Fibroblast of peridontal ligament (primary cell): ENCODE measurements at regions not wholly inside any gene's neighbourhood (a gene's known extent, or its start where the extent isn't known, plus 50 kb on each side); places are given as distances from the start of the nearest gene placed in this dataset.

ENCODE experiments used
- DNase-seq: peaks from one replicate; pipeline ENCODE4 v3.0.0-alpha.2; 2010; ENCODE audit errors: extremely low read depth

GRCh38 chr3:144380849-144381248 lies 409.2 kb downstream of the DIPK2A start:
- DNase-seq, result no peak

- DNase-seq, result no peak
Measured at GRCh38 chr3:144381607-144382006, 410.0 kb downstream of the DIPK2A start.

- DNase-seq, result no peak
Measured at GRCh38 chr3:144384241-144384979, 412.8 kb downstream of the DIPK2A start.

- DNase-seq, result no peak
Measured at GRCh38 chr3:144390786-144391185, 419.2 kb downstream of the DIPK2A start.

- no peak for DNase-seq
Measured at GRCh38 chr3:144391236-144391635, 419.6 kb downstream of the DIPK2A start.

GRCh38 chr3:144394032-144394431 lies 422.4 kb downstream of the DIPK2A start:
- DNase-seq, result no peak

GRCh38 chr3:144402430-144402829 lies 430.8 kb downstream of the DIPK2A start:
- DNase-seq, result no peak

- no peak for DNase-seq
Measured at GRCh38 chr3:144403040-144403457, 431.4 kb downstream of the DIPK2A start.

- no peak for DNase-seq
Measured at GRCh38 chr3:144407335-144407734, 435.7 kb downstream of the DIPK2A start.

- DNase-seq, result no peak
Measured at GRCh38 chr3:144409319-144409718, 437.7 kb downstream of the DIPK2A start.

GRCh38 chr3:144413068-144413467 lies 441.4 kb downstream of the DIPK2A start:
- no peak for DNase-seq

- DNase-seq, result no peak
Measured at GRCh38 chr3:144415492-144415891, 443.9 kb downstream of the DIPK2A start.

- no peak for DNase-seq
Measured at GRCh38 chr3:144424606-144425005, 453.0 kb downstream of the DIPK2A start.

- no peak for DNase-seq
Measured at GRCh38 chr3:144426366-144426765, 454.7 kb downstream of the DIPK2A start.

GRCh38 chr3:144426967-144427366 lies 455.3 kb downstream of the DIPK2A start:
- DNase-seq, result no peak

- DNase-seq, result no peak
Measured at GRCh38 chr3:144429719-144430121, 458.1 kb downstream of the DIPK2A start.

GRCh38 chr3:144431134-144431533 lies 459.5 kb downstream of the DIPK2A start:
- no peak for DNase-seq

GRCh38 chr3:144433006-144433405 lies 461.4 kb downstream of the DIPK2A start:
- no peak for DNase-seq

GRCh38 chr3:144437989-144438388 lies 466.4 kb downstream of the DIPK2A start:
- DNase-seq, result no peak

- DNase-seq, result no peak
Measured at GRCh38 chr3:144444061-144444460, 472.4 kb downstream of the DIPK2A start.

- no peak for DNase-seq
Measured at GRCh38 chr3:144444546-144444945, 472.9 kb downstream of the DIPK2A start.

GRCh38 chr3:144455841-144456440 lies 484.3 kb downstream of the DIPK2A start:
- no peak for DNase-seq

- DNase-seq, result no peak
Measured at GRCh38 chr3:144457758-144458157, 486.1 kb downstream of the DIPK2A start.

GRCh38 chr3:144458283-144458682 lies 486.7 kb downstream of the DIPK2A start:
- no peak for DNase-seq
